HepG2 (cell line): ENCODE measurements at regions not wholly inside any gene's neighbourhood (a gene's known extent, or its start where the extent isn't known, plus 50 kb on each side); places are given as distances from the start of the nearest gene placed in this dataset.

ENCODE experiments used
- BHLHE40 ChIP-seq: IDR thresholded peaks from 2 replicates; pipeline ENCODE4 v1.6.1; 2011; ENCODE audit warnings: low read length, improper control_type of control experiment
- ELF1 ChIP-seq: sonication (generic); formaldehyde crosslinking; IDR thresholded peaks from 2 replicates; pipeline ENCODE4 v1.4.0; 2020; ENCODE audit warnings: missing genetic modification reagents
- NCOA2 ChIP-seq: sonication (generic); formaldehyde crosslinking; IDR thresholded peaks from 2 replicates; pipeline ENCODE4 v1.8.0; 2022; ENCODE audit warnings: inconsistent platforms
- RNF219 ChIP-seq: sonication (generic); formaldehyde crosslinking; IDR thresholded peaks from 2 replicates; pipeline ENCODE4 v1.5.0; 2020; ENCODE audit warnings: mild to moderate bottlenecking, missing genetic modification reagents
- SOX5 ChIP-seq: IDR thresholded peaks from 2 replicates; pipeline ENCODE4 v1.6.1; 2016; ENCODE audit warnings: borderline replicate concordance
- ZNF264 ChIP-seq: sonication (generic); formaldehyde crosslinking; IDR thresholded peaks from 2 replicates; pipeline ENCODE4 v1.4.0; 2020; ENCODE audit warnings: missing genetic modification reagents
- ZNF570 ChIP-seq: sonication (generic); formaldehyde crosslinking; IDR thresholded peaks from 2 replicates; pipeline ENCODE4 v1.4.0; 2020; ENCODE audit warnings: mild to moderate bottlenecking, missing genetic modification reagents, borderline replicate concordance
- ZNF713 ChIP-seq: sonication (generic); formaldehyde crosslinking; IDR thresholded peaks from 2 replicates; pipeline ENCODE4 v1.4.0; 2020; ENCODE audit warnings: mild to moderate bottlenecking, missing genetic modification reagents
- TF ChIP-seq, protein P1 (sequence below): sonication (generic); formaldehyde crosslinking; IDR thresholded peaks from 2 replicates; pipeline ENCODE4 v1.4.0; 2020; ENCODE audit warnings: low read depth, missing genetic modification reagents
- TF ChIP-seq, protein P2 (sequence below): IDR thresholded peaks from 2 replicates; pipeline ENCODE4 v1.6.1; 2016; ENCODE audit warnings: missing compliant biosample characterization, missing genetic modification reagents, borderline replicate concordance
- TF ChIP-seq, protein P3 (sequence below): sonication (generic); formaldehyde crosslinking; IDR thresholded peaks from 2 replicates; pipeline ENCODE4 v1.5.1; 2020; ENCODE audit warnings: mild to moderate bottlenecking, moderate library complexity, missing genetic modification reagents
- TF ChIP-seq, protein P4 (sequence below): sonication (generic); formaldehyde crosslinking; IDR thresholded peaks from 2 replicates; pipeline ENCODE4 v1.5.1; 2020; ENCODE audit warnings: mild to moderate bottlenecking, missing genetic modification reagents

GRCh38 chr21:28256420-28256831 lies 736.3 kb downstream of the LTN1 start (continued):
- TF ChIP-seq, protein P1, sequence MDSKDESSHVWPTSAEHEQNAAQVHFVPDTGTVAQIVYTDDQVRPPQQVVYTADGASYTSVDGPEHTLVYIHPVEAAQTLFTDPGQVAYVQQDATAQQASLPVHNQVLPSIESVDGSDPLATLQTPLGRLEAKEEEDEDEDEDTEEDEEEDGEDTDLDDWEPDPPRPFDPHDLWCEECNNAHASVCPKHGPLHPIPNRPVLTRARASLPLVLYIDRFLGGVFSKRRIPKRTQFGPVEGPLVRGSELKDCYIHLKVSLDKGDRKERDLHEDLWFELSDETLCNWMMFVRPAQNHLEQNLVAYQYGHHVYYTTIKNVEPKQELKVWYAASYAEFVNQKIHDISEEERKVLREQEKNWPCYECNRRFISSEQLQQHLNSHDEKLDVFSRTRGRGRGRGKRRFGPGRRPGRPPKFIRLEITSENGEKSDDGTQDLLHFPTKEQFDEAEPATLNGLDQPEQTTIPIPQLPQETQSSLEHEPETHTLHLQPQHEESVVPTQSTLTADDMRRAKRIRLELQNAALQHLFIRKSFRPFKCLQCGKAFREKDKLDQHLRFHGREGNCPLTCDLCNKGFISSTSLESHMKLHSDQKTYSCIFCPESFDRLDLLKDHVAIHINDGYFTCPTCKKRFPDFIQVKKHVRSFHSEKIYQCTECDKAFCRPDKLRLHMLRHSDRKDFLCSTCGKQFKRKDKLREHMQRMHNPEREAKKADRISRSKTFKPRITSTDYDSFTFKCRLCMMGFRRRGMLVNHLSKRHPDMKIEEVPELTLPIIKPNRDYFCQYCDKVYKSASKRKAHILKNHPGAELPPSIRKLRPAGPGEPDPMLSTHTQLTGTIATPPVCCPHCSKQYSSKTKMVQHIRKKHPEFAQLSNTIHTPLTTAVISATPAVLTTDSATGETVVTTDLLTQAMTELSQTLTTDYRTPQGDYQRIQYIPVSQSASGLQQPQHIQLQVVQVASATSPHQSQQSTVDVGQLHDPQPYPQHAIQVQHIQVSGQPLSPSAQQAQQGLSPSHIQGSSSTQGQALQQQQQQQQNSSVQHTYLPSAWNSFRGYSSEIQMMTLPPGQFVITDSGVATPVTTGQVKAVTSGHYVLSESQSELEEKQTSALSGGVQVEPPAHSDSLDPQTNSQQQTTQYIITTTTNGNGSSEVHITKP (CRISPR knock-in tag): no peak
- TF ChIP-seq RNF219 (CRISPR knock-in tag) (no peak), ELF1 (CRISPR knock-in tag) (no peak), SOX5 (CRISPR knock-in tag) (peak; percentile 88), ZNF570 (CRISPR knock-in tag) (no peak), BHLHE40 (no peak), ZNF713 (no peak), ZNF264 (CRISPR knock-in tag) (no peak), NCOA2 (CRISPR knock-in tag) (peak; percentile 94)
- TF ChIP-seq, protein P2, sequence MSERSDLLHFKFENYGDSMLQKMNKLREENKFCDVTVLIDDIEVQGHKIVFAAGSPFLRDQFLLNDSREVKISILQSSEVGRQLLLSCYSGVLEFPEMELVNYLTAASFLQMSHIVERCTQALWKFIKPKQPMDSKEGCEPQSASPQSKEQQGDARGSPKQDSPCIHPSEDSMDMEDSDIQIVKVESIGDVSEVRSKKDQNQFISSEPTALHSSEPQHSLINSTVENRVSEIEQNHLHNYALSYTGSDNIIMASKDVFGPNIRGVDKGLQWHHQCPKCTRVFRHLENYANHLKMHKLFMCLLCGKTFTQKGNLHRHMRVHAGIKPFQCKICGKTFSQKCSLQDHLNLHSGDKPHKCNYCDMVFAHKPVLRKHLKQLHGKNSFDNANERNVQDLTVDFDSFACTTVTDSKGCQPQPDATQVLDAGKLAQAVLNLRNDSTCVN (CRISPR knock-in tag): no peak
- TF ChIP-seq, protein P3, sequence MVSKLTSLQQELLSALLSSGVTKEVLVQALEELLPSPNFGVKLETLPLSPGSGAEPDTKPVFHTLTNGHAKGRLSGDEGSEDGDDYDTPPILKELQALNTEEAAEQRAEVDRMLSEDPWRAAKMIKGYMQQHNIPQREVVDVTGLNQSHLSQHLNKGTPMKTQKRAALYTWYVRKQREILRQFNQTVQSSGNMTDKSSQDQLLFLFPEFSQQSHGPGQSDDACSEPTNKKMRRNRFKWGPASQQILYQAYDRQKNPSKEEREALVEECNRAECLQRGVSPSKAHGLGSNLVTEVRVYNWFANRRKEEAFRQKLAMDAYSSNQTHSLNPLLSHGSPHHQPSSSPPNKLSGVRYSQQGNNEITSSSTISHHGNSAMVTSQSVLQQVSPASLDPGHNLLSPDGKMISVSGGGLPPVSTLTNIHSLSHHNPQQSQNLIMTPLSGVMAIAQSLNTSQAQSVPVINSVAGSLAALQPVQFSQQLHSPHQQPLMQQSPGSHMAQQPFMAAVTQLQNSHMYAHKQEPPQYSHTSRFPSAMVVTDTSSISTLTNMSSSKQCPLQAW (CRISPR knock-in tag): peak; percentile 95
- TF ChIP-seq, protein P4, sequence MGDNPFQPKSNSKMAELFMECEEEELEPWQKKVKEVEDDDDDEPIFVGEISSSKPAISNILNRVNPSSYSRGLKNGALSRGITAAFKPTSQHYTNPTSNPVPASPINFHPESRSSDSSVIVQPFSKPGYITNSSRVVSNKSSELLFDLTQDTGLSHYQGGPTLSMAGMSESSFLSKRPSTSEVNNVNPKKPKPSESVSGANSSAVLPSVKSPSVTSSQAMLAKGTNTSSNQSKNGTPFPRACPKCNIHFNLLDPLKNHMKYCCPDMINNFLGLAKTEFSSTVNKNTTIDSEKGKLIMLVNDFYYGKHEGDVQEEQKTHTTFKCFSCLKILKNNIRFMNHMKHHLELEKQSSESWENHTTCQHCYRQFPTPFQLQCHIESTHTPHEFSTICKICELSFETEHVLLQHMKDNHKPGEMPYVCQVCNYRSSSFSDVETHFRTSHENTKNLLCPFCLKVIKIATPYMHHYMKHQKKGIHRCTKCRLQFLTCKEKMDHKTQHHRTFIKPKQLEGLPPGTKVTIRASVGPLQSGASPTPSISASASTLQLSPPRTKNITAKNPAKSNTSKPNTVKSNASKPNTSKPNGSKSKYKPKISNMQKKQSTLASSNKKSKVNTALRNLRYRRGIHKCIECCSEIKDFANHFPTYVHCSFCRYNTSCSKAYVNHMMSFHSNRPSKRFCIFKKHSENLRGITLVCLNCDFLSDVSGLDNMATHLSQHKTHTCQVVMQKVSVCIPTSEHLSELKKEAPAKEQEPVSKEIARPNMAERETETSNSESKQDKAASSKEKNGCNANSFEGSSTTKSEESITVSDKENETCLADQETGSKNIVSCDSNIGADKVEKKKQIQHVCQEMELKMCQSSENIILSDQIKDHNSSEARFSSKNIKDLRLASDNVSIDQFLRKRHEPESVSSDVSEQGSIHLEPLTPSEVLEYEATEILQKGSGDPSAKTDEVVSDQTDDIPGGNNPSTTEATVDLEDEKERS (CRISPR knock-in tag): 0 out of 2 replicates have a peak, but pooled peaks have one; percentile 28
